ENCODE measurements at regions not wholly inside any gene's neighbourhood (a gene's known extent, or its start where the extent isn't known, plus 50 kb on each side); places are given as distances from the start of the nearest gene placed in this dataset.

DNA sequence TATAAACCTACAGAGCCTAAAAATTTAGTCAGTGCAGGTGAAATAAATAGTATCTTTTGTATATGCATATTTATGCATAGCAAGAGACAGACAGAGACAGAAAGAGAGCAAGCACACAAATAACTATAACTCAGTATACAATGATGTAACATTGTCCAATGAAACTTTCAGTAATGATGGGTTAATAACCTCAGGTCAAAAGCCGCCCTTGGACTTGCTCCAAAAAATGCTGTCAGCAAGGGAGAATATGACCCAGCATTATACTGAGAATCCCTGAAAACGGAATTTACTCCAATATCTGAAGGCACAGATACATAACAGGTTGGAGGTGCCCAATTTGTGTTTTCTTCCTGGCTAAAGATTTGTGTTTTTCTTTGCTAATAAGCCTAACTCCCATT, 590.6 kb upstream of the NOX3 start:
- DNase-seq, result no peak
- in situ Hi-C loops (cut with MboI; ENCODE audit: low pct_ligation_motif_present in 1 of 4, low pct_unique_long_range_greater_than_20kb in 1 of 4, low sequenced_read_pairs in 3 of 4) (no loop called here), intact Hi-C loops (cut with DNase I; ENCODE audit: low total_unique reads) (no loop called here)
- TF ChIP-seq, protein P1, sequence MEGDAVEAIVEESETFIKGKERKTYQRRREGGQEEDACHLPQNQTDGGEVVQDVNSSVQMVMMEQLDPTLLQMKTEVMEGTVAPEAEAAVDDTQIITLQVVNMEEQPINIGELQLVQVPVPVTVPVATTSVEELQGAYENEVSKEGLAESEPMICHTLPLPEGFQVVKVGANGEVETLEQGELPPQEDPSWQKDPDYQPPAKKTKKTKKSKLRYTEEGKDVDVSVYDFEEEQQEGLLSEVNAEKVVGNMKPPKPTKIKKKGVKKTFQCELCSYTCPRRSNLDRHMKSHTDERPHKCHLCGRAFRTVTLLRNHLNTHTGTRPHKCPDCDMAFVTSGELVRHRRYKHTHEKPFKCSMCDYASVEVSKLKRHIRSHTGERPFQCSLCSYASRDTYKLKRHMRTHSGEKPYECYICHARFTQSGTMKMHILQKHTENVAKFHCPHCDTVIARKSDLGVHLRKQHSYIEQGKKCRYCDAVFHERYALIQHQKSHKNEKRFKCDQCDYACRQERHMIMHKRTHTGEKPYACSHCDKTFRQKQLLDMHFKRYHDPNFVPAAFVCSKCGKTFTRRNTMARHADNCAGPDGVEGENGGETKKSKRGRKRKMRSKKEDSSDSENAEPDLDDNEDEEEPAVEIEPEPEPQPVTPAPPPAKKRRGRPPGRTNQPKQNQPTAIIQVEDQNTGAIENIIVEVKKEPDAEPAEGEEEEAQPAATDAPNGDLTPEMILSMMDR (IDR thresholded peaks at IDR 0.05), result no peak
- no peak for TF ChIP-seq POLR2A (IDR thresholded peaks at IDR 0.05)
- no peak for TF ChIP-seq EP300 (IDR thresholded peaks at IDR 0.05; ENCODE audit: low read depth)
- no peak for TF ChIP-seq POLR2AphosphoS5 (IDR thresholded peaks at IDR 0.05)
- H3K9me3 ChIP-seq, result no peaks in the 10 kb centered on the region
- H3K36me3 ChIP-seq, result no peaks in the 10 kb centered on the region
- H3K4me3 ChIP-seq, result no peak overlapping the region
- H3K4me1 ChIP-seq, result no peaks in the 10 kb centered on the region
- no peaks in the 10 kb centered on the region for H3K27me3 ChIP-seq
- WGBS, 2 donors (ENCODE audit: low coverage in 1 of 2), result 60 to 71% methylated on average over 1 to 2 of the region's 2 CpGs
- no peak overlapping the region for H3K27ac ChIP-seq

DNA sequence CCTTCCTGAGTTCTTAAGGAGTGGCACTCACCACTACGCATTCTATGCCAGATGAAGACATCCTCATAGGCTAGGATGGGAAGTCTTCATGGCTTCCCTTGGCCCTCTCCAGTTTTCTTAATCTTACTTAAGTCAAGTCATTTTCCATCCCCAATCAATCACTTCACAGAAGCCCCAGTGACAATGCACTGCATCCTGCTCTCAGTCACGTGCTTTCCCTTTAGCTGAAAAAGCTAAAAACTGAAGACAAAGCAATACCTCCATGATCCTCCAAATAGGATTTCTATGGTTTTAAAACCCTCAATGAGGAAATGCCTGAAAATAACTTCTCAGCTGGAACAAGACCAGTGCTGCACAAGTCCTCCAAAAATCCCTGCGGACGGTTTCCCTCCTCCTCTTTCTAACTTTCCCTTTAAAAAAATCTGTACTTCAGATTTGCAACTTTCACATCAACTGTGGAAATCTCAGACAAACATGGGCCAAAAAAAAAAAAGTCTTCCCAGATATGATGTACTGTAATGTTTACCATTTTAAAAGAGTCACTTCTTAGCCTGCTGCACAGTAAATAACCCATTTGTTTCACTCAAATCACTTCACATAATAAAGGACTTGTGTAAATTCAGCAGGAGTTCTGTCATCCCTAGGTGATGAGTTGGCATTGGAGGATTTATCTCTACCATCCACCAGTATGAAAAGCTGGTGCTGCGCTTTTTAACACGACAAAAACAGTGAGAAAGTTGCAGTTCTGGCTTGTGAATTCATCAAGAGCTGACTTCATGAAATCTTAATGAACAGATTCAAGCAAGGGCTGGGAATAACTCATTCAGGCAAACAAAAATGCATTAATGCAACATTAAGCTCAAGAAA, 590.0 kb upstream of the NOX3 start:
- H3K27ac ChIP-seq, result no peak overlapping the region
- H3K27me3 ChIP-seq, result no peaks in the 10 kb centered on the region
- intact Hi-C loops (cut with DNase I; ENCODE audit: low total_unique reads) (no loop called here), in situ Hi-C loops (cut with MboI; ENCODE audit: low pct_ligation_motif_present in 1 of 4, low pct_unique_long_range_greater_than_20kb in 1 of 4, low sequenced_read_pairs in 3 of 4) (no loop called here)
- no peak for DNase-seq
- no peak for TF ChIP-seq POLR2AphosphoS5 (IDR thresholded peaks at IDR 0.05)
- TF ChIP-seq EP300 (IDR thresholded peaks at IDR 0.05; ENCODE audit: low read depth), result no peak
- H3K4me1 ChIP-seq, result no peaks in the 10 kb centered on the region
- WGBS, 2 donors (ENCODE audit: low coverage in 1 of 2), result 74 to 85% methylated on average over 6 of the region's 6 CpGs
- H3K9me3 ChIP-seq, result no peaks in the 10 kb centered on the region
- no peaks in the 10 kb centered on the region for H3K36me3 ChIP-seq
- H3K4me3 ChIP-seq, result no peak overlapping the region

DNA sequence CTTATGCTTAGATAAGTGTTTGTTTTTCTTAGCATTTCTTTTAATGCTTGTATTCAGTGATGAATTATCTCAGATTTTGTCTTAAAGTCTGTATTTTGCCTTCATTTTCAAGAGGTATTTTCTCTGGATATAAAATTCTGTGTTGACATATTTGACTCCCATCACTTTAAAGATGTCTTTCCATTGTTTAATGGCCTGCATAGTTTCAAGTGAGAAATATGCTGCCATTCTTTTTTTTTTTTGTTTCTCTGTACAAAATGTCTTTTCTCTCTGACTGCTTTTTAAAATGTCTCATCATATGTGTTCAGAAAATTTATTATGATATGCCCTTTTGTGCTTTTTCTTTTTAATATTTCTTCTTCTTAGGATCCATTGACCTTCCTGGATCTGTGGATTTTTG, 578.0 kb upstream of the NOX3 start:
- intact Hi-C loops (cut with DNase I; ENCODE audit: low total_unique reads), result no loop called here
- H3K4me3 ChIP-seq, result no peak overlapping the region
- no peaks in the 10 kb centered on the region for H3K36me3 ChIP-seq
- H3K4me1 ChIP-seq, result peaks cover 0 to 2% (median 0%) of the 10 kb centered on the region in 4 donors
- no peaks in the 10 kb centered on the region for H3K27me3 ChIP-seq
- H3K9me3 ChIP-seq, result peaks cover 0 to 13% of the 10 kb centered on the region in 2 donors
- in situ Hi-C loops (cut with MboI; ENCODE audit: low pct_ligation_motif_present in 1 of 4, low pct_unique_long_range_greater_than_20kb in 1 of 4, low sequenced_read_pairs in 3 of 4), result no loop called here
- TF ChIP-seq POLR2AphosphoS5 (IDR thresholded peaks at IDR 0.05) (no peak), EP300 (IDR thresholded peaks at IDR 0.05; ENCODE audit: low read depth) (no peak), POLR2A (IDR thresholded peaks at IDR 0.05) (no peak)
- TF ChIP-seq, protein P1 (IDR thresholded peaks at IDR 0.05), result no peak
- H3K27ac ChIP-seq, result no peak overlapping the region
- DNase-seq, result no peak

DNA sequence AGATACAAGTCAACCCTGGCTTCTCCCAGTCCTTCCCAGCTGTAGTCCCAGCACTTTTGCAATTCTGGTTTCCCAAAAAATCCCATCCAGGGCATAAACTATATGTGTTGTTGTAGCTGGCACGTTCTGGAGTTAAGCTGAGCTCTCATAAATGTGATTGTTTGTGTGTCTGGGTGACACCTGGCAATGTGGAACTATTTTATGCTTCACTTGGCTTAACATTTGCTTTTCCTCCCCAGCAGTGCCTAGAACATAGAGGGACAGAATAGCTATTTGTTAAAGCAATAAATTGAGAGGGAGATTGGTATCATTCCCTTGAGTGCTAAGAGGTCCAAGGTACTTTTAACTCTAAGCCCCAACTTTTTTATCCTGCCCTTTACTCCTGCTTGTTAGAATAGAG, 575.9 kb upstream of the NOX3 start:
- peaks cover 0 to 3% (median 0%) of the 10 kb centered on the region in 4 donors for H3K4me1 ChIP-seq
- in situ Hi-C loops (cut with MboI; ENCODE audit: low pct_ligation_motif_present in 1 of 4, low pct_unique_long_range_greater_than_20kb in 1 of 4, low sequenced_read_pairs in 3 of 4), result no loop called here
- H3K36me3 ChIP-seq, result no peaks in the 10 kb centered on the region
- no peak for TF ChIP-seq EP300 (IDR thresholded peaks at IDR 0.05; ENCODE audit: low read depth)
- TF ChIP-seq POLR2AphosphoS5 (IDR thresholded peaks at IDR 0.05), result no peak
- TF ChIP-seq POLR2A (IDR thresholded peaks at IDR 0.05), result no peak
- TF ChIP-seq, protein P1 (IDR thresholded peaks at IDR 0.05), result no peak
- intact Hi-C loops (cut with DNase I; ENCODE audit: low total_unique reads), result no loop called here
- peaks cover 0 to 13% of the 10 kb centered on the region in 2 donors for H3K9me3 ChIP-seq
- WGBS, 2 donors (ENCODE audit: low coverage in 1 of 2), result 13% methylated on average over 1 of the region's 1 CpG; no CpG with 5 or more reads in 1 of the 2 donors
- H3K27me3 ChIP-seq, result no peaks in the 10 kb centered on the region
- no peak overlapping the region for H3K27ac ChIP-seq
- no peak overlapping the region for H3K4me3 ChIP-seq
- DNase-seq, result no peak
